HepG2 (cell line): ENCODE measurements at regions not wholly inside any gene's neighbourhood (a gene's known extent, or its start where the extent isn't known, plus 50 kb on each side); places are given as distances from the start of the nearest gene placed in this dataset.

Source experiments
- ARNT ChIP-seq: fragments of 450-650 bp; IDR thresholded peaks from 2 replicates; pipeline ENCODE4 v1.6.1; 2017
- CC2D1A ChIP-seq: sonication (generic); formaldehyde crosslinking; IDR thresholded peaks from 2 replicates; pipeline ENCODE4 v1.8.1; 2023; ENCODE audit warnings: mild to moderate bottlenecking, missing genetic modification reagents
- ELF4 ChIP-seq: sonication (generic); formaldehyde crosslinking; IDR thresholded peaks from 2 replicates; pipeline ENCODE4 v1.5.0; 2020; ENCODE audit warnings: missing genetic modification reagents, mild to moderate bottlenecking, moderate library complexity, borderline replicate concordance
- EZH2 ChIP-seq: conservative IDR thresholded peaks from 2 replicates; pipeline ENCODE4 v1.6.1; 2012; ENCODE audit warnings: mild to moderate bottlenecking, low read depth, low read length, moderate library complexity
- GABPA ChIP-seq, 2 experiments: IDR thresholded peaks; 2 replicates each; pipeline ENCODE4 v1.6.1; 2011 to 2016; ENCODE audit warnings: low read depth in 2 of 2, low read length in 1 of 2, missing biosample characterization in 1 of 2, missing genetic modification characterization in 1 of 2
- HCFC1 ChIP-seq: fragments of 150-350 bp; IDR thresholded peaks from 2 replicates; pipeline ENCODE4 v1.6.1; 2014; ENCODE audit warnings: low read depth, low read length
- HMG20A ChIP-seq: IDR thresholded peaks from 2 replicates; pipeline ENCODE4 v1.6.1; 2016; ENCODE audit warnings: borderline replicate concordance
- POLR2A ChIP-seq, 2 experiments: IDR thresholded peaks; 2 replicates each; pipeline ENCODE4 v1.6.1; 2011; ENCODE audit warnings: low read depth in 2 of 2, low read length in 2 of 2, mild to moderate bottlenecking in 1 of 2, moderate library complexity in 1 of 2; ENCODE audit not compliant: insufficient read depth in 1 of 2
- POLR2AphosphoS5 ChIP-seq: IDR thresholded peaks from 2 replicates; pipeline ENCODE4 v1.6.1; 2012; ENCODE audit warnings: low read depth, low read length
- ZNF747 ChIP-seq: sonication (generic); formaldehyde crosslinking; IDR thresholded peaks from 2 replicates; pipeline ENCODE4 v1.8.1; 2023; ENCODE audit warnings: missing genetic modification reagents, mild to moderate bottlenecking, borderline replicate concordance

DNA sequence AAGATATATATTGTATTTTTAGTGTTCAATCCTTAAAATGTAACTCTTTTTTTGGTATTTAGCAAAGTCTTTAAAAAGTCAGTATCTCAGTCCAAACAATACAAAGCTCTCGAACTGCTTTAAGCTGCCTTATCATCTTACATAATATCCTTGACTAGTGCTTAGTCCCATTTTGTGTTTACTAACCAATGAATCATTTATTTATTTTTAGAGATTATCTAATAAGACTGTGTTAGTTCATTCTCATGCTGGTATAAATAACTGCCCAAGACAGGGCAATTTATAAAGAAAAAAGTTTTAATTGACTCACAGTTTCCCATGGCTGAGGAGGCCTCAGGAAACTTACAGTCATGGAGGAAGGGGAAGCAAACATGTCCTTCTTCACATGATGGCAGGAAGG lies 248.3 kb upstream of the KYNU start:
- TF ChIP-seq EZH2 (no peak), HMG20A (CRISPR knock-in tag) (no peak), GABPA (IDR thresholded peaks at IDR 0.05; ENCODE audit: low read depth, low read length) (no peak), GABPA (CRISPR knock-in tag; IDR thresholded peaks at IDR 0.05; ENCODE audit: low read depth) (no peak), POLR2A (IDR thresholded peaks at IDR 0.05; ENCODE audit: insufficient read depth in 1 of 2, low read depth in 2 of 2, low read length in 2 of 2) (no peak), CC2D1A (CRISPR knock-in tag) (no peak), HCFC1 (no peak), POLR2AphosphoS5 (no peak), ARNT (no peak), ELF4 (CRISPR knock-in tag) (no peak), ZNF747 (CRISPR knock-in tag) (no peak)
